Stimulated activated CD8-positive, alpha-beta memory T cell treated with anti-CD3 and anti-CD28 coated beads, Interleukin-7, amount 100 ng/mL, for 48 hours (primary cell): ENCODE measurements at regions not wholly inside any gene's neighbourhood (a gene's known extent, or its start where the extent isn't known, plus 50 kb on each side); places are given as distances from the start of the nearest gene placed in this dataset.

Experiments used
- DNase-seq, 2 donors: peaks; one replicate each; pipeline ENCODE4 v3.0.0-alpha.2; 2020; ENCODE audit warnings: low read depth in 1 of 2; ENCODE audit errors: extremely low read depth in 1 of 2

GRCh38 chr1:5661196-5662085 lies 330.8 kb downstream of the NPHP4 start:
- DNase-seq, result no peak

GRCh38 chr1:5660141-5660935 lies 331.9 kb downstream of the NPHP4 start:
- no peak for DNase-seq

GRCh38 chr1:5659606-5660005 lies 332.6 kb downstream of the NPHP4 start:
- DNase-seq, result no peak

- no peak for DNase-seq
Observed at GRCh38 chr1:5658340-5659316, 333.6 kb downstream of the NPHP4 start.

GRCh38 chr1:5651964-5652821 lies 340.0 kb downstream of the NPHP4 start:
- DNase-seq, result no peak

GRCh38 chr1:5651473-5651872 lies 340.8 kb downstream of the NPHP4 start:
- no peak for DNase-seq

- no peak for DNase-seq
Observed at GRCh38 chr1:5651027-5651410, 341.2 kb downstream of the NPHP4 start.

GRCh38 chr1:5650283-5651026 lies 341.8 kb downstream of the NPHP4 start:
- no peak for DNase-seq

GRCh38 chr1:5649795-5650194 lies 342.4 kb downstream of the NPHP4 start:
- no peak for DNase-seq

- DNase-seq, result no peak
Observed at GRCh38 chr1:5649166-5649551, 343.1 kb downstream of the NPHP4 start.

- no peak for DNase-seq
Observed at GRCh38 chr1:5648410-5649165, 343.6 kb downstream of the NPHP4 start.

- DNase-seq, result no peak
Observed at GRCh38 chr1:5647234-5647633, 345.0 kb downstream of the NPHP4 start.

- DNase-seq, result no peak
Observed at GRCh38 chr1:5646486-5647149, 345.6 kb downstream of the NPHP4 start.

GRCh38 chr1:5645929-5646328 lies 346.3 kb downstream of the NPHP4 start:
- no peak for DNase-seq

GRCh38 chr1:5645135-5645399 lies 347.2 kb downstream of the NPHP4 start:
- no peak for DNase-seq

GRCh38 chr1:5644281-5645134 lies 347.7 kb downstream of the NPHP4 start:
- no peak for DNase-seq

- no peak for DNase-seq
Observed at GRCh38 chr1:5643360-5644107, 348.7 kb downstream of the NPHP4 start.
